ENCODE measurements at regions not wholly inside any gene's neighbourhood (a gene's known extent, or its start where the extent isn't known, plus 50 kb on each side); places are given as distances from the start of the nearest gene placed in this dataset.

DNA sequence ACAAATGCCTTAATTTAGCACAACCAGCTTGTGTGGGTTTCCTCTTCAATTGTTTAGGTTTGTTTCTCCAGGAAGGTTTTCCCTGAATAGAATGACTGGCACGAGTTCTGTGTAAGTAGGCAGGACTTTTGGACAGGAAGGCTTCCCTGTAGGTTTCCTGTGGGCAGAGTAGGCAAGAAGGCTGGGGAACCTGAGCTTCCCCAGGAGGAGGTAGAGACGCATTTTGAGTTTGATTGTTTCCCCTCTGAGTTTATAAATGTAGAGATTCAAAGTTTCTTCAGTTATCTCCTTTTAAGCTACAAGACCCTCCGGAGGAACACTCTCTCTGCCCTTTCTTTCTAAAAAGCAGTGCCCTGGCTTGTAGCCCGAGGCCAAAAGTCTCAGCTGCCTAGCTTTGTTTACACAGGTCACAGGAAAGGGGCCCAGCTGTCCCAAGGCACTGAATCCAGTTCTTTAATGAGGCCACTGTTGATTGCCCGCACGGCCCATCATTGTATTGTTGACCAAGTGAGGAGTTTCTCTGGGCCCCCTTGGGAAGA is 66.6 kb upstream of the RDX start:
- TF ChIP-seq, protein P1, sequence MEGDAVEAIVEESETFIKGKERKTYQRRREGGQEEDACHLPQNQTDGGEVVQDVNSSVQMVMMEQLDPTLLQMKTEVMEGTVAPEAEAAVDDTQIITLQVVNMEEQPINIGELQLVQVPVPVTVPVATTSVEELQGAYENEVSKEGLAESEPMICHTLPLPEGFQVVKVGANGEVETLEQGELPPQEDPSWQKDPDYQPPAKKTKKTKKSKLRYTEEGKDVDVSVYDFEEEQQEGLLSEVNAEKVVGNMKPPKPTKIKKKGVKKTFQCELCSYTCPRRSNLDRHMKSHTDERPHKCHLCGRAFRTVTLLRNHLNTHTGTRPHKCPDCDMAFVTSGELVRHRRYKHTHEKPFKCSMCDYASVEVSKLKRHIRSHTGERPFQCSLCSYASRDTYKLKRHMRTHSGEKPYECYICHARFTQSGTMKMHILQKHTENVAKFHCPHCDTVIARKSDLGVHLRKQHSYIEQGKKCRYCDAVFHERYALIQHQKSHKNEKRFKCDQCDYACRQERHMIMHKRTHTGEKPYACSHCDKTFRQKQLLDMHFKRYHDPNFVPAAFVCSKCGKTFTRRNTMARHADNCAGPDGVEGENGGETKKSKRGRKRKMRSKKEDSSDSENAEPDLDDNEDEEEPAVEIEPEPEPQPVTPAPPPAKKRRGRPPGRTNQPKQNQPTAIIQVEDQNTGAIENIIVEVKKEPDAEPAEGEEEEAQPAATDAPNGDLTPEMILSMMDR (IDR thresholded peaks at IDR 0.05; ENCODE audit: insufficient read depth, low read depth, low read length, missing control alignments): no peak
- H3K4me3 ChIP-seq (ENCODE audit: low read length): no peak overlapping the region
- peak; percentile 27 for DNase-seq (ENCODE audit: low read depth)

DNA sequence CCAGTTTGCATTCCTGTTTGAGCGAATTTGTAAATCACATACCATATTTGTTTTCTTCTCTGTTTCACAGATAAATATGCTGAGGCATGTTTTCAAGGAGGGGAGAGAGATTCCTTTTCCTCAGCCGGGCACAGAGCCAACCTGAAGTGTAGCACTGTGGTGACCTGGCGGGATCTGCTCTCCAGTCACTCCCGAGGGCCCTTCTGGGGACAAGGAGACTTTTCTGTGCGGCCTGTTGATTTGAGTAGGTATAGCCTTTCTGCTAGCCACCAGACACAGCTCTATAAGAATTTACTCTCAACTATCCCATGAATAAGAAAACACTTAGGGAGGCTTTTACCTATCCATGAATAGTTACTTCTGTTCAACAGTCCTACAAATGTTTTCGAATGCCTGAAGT is 63.5 kb upstream of the FDX1 start:
- TF ChIP-seq, protein P1 (IDR thresholded peaks at IDR 0.05; ENCODE audit: insufficient read depth, low read depth, low read length, missing control alignments): no peak
- no peak overlapping the region for H3K4me3 ChIP-seq (ENCODE audit: low read length)
- peak; percentile 72 for DNase-seq (ENCODE audit: low read depth)

DNA sequence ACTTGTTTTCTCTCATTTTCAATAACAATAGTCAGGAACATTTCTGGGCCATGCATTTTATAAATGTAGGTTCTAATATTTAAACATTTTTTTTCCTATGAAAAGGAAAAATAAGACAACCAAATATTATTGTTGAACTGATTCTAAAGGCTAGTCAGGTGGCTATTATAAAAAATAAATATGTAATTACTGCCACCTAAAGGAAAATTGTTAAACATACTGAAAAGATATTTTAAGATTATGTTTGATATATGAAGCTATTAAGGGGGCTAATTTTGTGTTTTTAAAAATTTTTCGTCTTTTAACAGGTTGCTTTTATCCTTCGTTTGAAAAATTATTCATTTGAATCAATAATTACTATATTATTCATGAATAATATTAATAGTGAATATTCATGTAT is 62.2 kb upstream of the FDX1 start:
- no peak for DNase-seq (ENCODE audit: low read depth)
- no peak overlapping the region for H3K4me3 ChIP-seq (ENCODE audit: low read length)
- TF ChIP-seq, protein P1 (IDR thresholded peaks at IDR 0.05; ENCODE audit: insufficient read depth, low read depth, low read length, missing control alignments): no peak

DNA sequence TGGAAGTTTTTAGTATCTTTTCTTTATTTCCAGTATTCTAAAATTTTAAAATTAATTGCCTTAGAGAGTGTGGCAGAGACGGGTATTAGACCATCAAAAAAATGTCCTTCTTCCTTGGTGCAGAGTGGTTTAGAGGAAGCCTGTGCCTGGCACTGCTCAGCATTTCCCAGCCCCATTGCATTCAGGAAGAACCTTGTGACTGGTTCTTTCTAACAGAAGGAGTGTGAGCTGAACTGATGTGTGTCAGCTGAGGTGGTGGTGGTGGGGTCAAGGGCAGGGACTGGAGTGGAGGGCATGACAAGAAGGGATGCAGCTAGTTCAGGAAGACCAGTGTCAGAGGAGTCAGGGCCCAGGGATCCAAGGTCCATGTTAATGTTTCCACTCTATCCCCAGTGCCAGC is 58.7 kb upstream of the FDX1 start:
- DNase-seq (ENCODE audit: low read depth): no peak
- TF ChIP-seq, protein P1 (IDR thresholded peaks at IDR 0.05; ENCODE audit: insufficient read depth, low read depth, low read length, missing control alignments): no peak
- H3K4me3 ChIP-seq (ENCODE audit: low read length): no peak overlapping the region

DNA sequence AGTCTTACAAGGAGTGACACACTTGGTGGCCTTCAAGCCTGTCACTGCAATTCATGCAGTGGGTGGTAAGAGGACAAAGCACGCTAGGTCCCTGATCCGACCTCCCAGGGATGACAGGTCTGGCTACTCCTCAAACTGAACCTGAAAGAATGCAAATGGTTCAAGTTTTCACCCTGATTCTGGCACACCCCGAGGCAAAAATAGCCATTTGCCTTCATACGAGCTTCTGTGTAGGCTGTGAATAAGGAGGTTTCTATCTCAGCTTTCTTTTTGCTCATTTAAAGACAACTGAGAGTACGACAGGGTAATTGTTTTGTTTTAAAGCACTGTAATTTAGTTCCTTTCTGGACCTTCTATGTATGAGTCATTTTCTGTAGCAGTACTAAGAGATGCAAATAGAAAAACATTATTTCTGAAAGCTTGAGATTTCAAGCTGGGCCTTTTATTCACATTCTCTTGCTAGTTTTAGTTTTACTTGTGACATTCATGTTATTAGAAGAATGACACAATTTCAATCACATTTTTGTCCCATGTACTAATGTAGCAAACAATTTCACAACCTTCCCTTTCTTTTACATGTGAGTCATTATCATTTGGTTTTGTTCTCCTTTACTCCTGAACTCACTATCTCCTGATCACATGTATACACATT is 56.6 kb upstream of the FDX1 start:
- TF ChIP-seq, protein P1 (IDR thresholded peaks at IDR 0.05; ENCODE audit: insufficient read depth, low read depth, low read length, missing control alignments): no peak
- no peak overlapping the region for H3K4me3 ChIP-seq (ENCODE audit: low read length)
- peak; percentile 76 for DNase-seq (ENCODE audit: low read depth)

DNA sequence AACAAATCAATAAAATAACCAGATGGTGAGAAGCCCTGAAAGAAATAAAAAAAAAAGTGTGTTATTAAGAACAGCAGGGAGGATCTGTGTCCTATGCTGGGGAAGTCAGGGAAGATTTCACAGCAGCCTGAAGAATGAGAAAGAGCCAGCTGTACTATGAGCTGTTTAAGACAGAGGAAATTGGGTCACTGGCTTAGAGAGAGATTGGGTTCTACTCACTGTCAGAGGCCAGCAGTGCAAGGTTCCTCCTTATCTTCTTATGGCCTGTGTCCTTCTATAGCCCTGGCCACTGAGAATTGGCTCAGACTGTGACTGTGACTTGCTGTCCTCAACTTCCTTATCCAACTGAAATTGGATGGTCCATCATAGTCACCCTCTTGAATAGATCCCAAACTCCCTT is 54.8 kb upstream of the FDX1 start:
- TF ChIP-seq, protein P1 (IDR thresholded peaks at IDR 0.05; ENCODE audit: insufficient read depth, low read depth, low read length, missing control alignments): no peak
- DNase-seq (ENCODE audit: low read depth): no peak
- no peak overlapping the region for H3K4me3 ChIP-seq (ENCODE audit: low read length)

DNA sequence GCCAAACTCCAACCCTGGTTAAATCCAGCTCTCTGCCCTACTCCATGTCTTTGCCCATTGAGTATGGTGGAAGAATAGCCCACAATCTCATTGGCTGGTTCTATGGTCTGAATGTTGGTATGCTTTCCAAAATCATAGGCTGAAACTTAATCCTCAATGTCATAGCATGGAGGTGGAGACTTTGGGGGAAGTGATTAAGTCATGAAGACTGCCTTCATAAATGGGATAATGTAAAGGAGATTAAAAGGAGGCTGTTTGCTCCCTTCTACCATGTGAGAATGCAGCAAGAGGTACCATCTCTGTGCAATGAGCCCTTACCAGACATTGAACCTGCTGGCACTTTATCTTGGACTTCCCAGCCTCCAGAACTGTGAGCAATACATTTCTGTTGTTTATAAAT is 54.4 kb upstream of the FDX1 start:
- DNase-seq (ENCODE audit: low read depth): no peak
- H3K4me3 ChIP-seq (ENCODE audit: low read length): no peak overlapping the region
- TF ChIP-seq, protein P1 (IDR thresholded peaks at IDR 0.05; ENCODE audit: insufficient read depth, low read depth, low read length, missing control alignments): no peak

All from epithelial cell of esophagus (primary cell).